Adrenal gland (tissue), 5 donors: ENCODE measurements at regions not wholly inside any gene's neighbourhood (a gene's known extent, or its start where the extent isn't known, plus 50 kb on each side); places are given as distances from the start of the nearest gene placed in this dataset.

Source experiments
- POLR2A ChIP-seq, 2 donors: fragments of 450-650 bp; IDR thresholded peaks; one replicate each; pipeline ENCODE4 v1.6.1; 2017; ENCODE audit warnings: antibody characterized with exemption in 2 of 2, mild to moderate bottlenecking in 2 of 2, moderate library complexity in 1 of 2
- TF ChIP-seq, protein P1 (sequence below), 6 experiments: fragments of 450-650 bp in 4 of 6; fragments of 200-600 bp in 2 of 6; sonication (generic) in 1 of 6; IDR thresholded peaks; 1 replicate in 5 of 6; 2 replicates in 1 of 6; pipeline versions ENCODE4 v1.5.1 to v1.8.0; 2016 to 2021; ENCODE audit warnings: antibody characterized with exemption in 6 of 6, mild to moderate bottlenecking in 2 of 6, moderate library complexity in 1 of 6
- donor health status: DM: no; HTN: no; CAD: no.

DNA sequence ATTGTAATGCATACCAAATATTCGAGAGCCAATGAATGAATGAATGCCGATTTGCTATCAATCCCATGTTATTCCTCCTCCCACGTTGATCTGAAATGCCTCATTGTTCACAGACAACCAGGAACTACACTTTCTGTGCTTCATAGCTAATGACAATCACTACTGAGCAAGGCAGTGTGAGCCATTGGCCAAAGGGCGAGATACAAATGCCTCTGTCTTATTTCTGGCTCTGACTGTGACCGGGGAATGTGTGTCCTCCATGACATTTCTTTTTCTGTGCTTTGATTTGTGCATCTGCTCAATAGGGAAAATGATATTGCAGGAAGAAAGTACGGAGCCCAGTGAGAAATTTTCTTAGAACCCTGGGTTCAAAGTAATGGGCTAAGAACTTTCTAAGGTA is 217.1 kb downstream of the CXCL12 start:
- TF ChIP-seq, protein P1, sequence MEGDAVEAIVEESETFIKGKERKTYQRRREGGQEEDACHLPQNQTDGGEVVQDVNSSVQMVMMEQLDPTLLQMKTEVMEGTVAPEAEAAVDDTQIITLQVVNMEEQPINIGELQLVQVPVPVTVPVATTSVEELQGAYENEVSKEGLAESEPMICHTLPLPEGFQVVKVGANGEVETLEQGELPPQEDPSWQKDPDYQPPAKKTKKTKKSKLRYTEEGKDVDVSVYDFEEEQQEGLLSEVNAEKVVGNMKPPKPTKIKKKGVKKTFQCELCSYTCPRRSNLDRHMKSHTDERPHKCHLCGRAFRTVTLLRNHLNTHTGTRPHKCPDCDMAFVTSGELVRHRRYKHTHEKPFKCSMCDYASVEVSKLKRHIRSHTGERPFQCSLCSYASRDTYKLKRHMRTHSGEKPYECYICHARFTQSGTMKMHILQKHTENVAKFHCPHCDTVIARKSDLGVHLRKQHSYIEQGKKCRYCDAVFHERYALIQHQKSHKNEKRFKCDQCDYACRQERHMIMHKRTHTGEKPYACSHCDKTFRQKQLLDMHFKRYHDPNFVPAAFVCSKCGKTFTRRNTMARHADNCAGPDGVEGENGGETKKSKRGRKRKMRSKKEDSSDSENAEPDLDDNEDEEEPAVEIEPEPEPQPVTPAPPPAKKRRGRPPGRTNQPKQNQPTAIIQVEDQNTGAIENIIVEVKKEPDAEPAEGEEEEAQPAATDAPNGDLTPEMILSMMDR (IDR thresholded peaks at IDR 0.05) = no peak
- no peak for TF ChIP-seq POLR2A (IDR thresholded peaks at IDR 0.05)
